PFSK-1 (cell line): ENCODE measurements at regions not wholly inside any gene's neighbourhood (a gene's known extent, or its start where the extent isn't known, plus 50 kb on each side); places are given as distances from the start of the nearest gene placed in this dataset.

ENCODE experiments used
- FOXP2 ChIP-seq: optimal IDR thresholded peaks from 2 replicates; pipeline ENCODE3; 2011; ENCODE audit warnings: borderline replicate concordance, control low read depth, inconsistent platforms; ENCODE audit not compliant: insufficient read depth; ENCODE audit errors: extremely low read length, extremely low read depth
- POLR2AphosphoS5 ChIP-seq: IDR thresholded peaks from 2 replicates; pipeline ENCODE4 v1.6.1; 2012; ENCODE audit warnings: low read depth, mild to moderate bottlenecking, control low read depth, low read length, moderate library complexity
- SIN3A ChIP-seq: IDR thresholded peaks from 2 replicates; pipeline ENCODE4 v1.6.1; 2012; ENCODE audit warnings: mild to moderate bottlenecking, low read length, moderate library complexity, borderline replicate concordance; ENCODE audit not compliant: insufficient read depth
- TAF1 ChIP-seq: IDR thresholded peaks from 2 replicates; pipeline ENCODE4 v1.6.1; 2012; ENCODE audit warnings: low read length, control low read depth, borderline replicate concordance; ENCODE audit not compliant: insufficient read depth
- TF ChIP-seq, protein P1 (sequence below), 2 experiments: IDR thresholded peaks; 2 replicates each; pipeline versions ENCODE4 v1.6.1 to v1.8.0; 2011 to 2012; ENCODE audit warnings: low read depth in 2 of 2, low read length in 2 of 2, control low read depth in 1 of 2, inconsistent platforms in 1 of 2, mild to moderate bottlenecking in 1 of 2, moderate library complexity in 1 of 2; ENCODE audit not compliant: insufficient read depth in 1 of 2

DNA sequence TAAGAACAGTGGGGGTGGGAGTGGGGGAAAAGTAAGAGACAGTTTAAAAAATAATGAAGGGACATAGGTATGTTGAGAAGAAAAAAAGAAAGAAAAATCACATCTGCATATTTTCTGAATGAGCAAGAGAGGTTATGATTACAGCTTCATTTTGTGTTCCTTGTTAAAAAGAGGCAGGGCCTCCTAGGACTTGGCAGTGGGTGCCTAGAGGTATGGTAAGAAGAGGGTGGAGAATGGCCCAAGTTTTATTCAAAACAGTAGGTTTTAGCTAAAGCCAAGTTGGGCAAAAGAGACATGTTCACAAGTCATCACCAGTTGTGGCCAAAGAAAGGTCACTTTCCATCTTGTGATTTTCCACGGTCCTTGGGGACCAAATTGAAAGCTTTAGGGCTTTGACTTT lies 643.4 kb downstream of the CCDC171 start:
- TF ChIP-seq, protein P1, sequence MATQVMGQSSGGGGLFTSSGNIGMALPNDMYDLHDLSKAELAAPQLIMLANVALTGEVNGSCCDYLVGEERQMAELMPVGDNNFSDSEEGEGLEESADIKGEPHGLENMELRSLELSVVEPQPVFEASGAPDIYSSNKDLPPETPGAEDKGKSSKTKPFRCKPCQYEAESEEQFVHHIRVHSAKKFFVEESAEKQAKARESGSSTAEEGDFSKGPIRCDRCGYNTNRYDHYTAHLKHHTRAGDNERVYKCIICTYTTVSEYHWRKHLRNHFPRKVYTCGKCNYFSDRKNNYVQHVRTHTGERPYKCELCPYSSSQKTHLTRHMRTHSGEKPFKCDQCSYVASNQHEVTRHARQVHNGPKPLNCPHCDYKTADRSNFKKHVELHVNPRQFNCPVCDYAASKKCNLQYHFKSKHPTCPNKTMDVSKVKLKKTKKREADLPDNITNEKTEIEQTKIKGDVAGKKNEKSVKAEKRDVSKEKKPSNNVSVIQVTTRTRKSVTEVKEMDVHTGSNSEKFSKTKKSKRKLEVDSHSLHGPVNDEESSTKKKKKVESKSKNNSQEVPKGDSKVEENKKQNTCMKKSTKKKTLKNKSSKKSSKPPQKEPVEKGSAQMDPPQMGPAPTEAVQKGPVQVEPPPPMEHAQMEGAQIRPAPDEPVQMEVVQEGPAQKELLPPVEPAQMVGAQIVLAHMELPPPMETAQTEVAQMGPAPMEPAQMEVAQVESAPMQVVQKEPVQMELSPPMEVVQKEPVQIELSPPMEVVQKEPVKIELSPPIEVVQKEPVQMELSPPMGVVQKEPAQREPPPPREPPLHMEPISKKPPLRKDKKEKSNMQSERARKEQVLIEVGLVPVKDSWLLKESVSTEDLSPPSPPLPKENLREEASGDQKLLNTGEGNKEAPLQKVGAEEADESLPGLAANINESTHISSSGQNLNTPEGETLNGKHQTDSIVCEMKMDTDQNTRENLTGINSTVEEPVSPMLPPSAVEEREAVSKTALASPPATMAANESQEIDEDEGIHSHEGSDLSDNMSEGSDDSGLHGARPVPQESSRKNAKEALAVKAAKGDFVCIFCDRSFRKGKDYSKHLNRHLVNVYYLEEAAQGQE (IDR thresholded peaks at IDR 0.05; ENCODE audit: insufficient read depth in 1 of 2, low read depth in 2 of 2, low read length in 2 of 2), result no peak
- TF ChIP-seq FOXP2, result no peak

DNA sequence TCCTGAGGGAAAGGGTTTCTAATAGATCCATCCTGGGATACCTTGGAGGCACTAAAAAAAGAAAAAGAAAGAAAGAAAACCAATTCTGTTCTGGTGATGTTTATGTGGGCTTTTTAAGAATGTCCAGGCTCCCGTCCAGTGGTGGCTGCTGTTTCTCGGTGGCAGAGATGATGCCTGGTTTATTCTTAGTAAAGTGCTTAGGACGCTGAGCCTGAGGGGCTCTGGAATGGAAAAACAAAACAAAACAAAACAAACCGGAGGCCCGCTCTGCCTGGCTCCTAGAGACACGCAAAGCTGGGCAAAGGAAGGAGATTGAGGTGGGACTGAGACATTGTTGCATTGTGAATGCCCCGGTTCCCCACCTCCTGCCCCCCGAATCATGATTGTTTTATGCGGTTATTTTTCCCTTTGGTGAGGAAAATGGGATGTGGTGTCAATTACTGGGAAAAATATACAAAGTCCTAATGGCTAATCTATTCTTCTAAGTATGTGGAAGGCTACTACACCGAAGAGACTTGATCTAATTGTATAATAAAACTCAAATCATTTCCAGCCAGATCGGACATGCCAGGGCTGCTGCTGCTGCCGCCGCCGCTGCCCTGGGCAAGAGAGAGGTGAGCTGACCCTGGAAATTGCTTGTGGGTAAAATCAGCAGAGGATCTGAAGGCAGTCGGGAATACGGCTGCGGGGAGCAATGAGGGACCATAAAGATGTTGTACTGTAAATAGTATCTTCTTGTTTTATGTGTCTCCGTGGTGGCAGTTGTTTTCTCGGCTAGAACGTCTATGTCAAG lies 644.9 kb downstream of the CCDC171 start:
- TF ChIP-seq, protein P1 (IDR thresholded peaks at IDR 0.05; ENCODE audit: insufficient read depth in 1 of 2, low read depth in 2 of 2, low read length in 2 of 2), result no peak
- TF ChIP-seq FOXP2 (no peak), TAF1 (no peak), POLR2AphosphoS5 (no peak), SIN3A (no peak)

DNA sequence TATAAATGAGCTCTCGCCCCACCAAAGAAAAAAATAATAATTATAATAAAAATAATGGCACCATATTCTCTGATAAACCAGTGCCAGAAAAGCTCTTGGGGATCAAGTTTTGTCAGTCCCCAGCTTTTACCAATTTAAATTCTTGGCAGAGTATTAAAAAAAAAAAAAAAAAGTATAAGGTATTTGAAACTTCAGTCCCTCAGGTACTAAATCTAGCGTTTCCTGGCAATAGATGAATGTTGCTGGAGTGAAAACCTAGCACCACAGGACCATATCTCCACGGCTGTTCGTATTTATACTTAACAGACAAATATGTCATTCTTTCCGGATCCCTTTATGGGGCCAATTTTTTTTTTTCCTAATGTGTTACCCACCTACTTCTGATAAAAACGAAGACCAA lies 646.2 kb downstream of the CCDC171 start:
- TF ChIP-seq SIN3A, result no peak
- TF ChIP-seq, protein P1 (IDR thresholded peaks at IDR 0.05; ENCODE audit: insufficient read depth in 1 of 2, low read depth in 2 of 2, low read length in 2 of 2), result no peak
- no peak for TF ChIP-seq POLR2AphosphoS5
- no peak for TF ChIP-seq TAF1
- no peak for TF ChIP-seq FOXP2

DNA sequence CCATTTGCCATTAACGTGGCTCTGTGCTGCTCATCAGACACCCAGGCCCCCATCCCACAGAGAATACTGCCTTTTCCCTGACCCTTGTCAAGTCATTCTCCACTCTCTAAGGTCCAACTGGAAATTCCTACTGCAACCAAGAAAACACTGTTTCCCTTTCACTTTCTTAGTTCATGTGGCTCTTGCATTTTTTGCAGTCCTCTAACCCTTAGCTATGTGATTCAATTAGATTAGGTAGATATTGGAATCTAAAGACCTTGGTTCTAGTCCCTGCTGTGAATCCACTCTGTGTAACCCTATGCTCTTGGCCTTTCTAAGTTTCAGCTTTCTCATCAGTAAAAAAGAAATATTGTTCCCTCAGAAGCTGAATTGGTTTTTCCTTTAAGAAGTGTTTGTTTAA lies 649.4 kb downstream of the CCDC171 start:
- TF ChIP-seq POLR2AphosphoS5 (no peak), FOXP2 (no peak), TAF1 (no peak), SIN3A (no peak)
- TF ChIP-seq, protein P1 (IDR thresholded peaks at IDR 0.05; ENCODE audit: insufficient read depth in 1 of 2, low read depth in 2 of 2, low read length in 2 of 2), result no peak
